ENCODE measurements at regions not wholly inside any gene's neighbourhood (a gene's known extent, or its start where the extent isn't known, plus 50 kb on each side); places are given as distances from the start of the nearest gene placed in this dataset.
"Not testable (repeated sequence)": the region's sequence is repeated elsewhere in the genome, so short reads cannot be mapped to it uniquely, and the experiment has no call there.

GRCh38 chr10:60469147-60469546, 79.5 kb upstream of the ANK3 start:
- H3K27me3 Mint-ChIP-seq (ENCODE audit: insufficient read depth, low read depth, poor library complexity); H3K9me2 ChIP-seq (ENCODE audit: insufficient read depth); H3K9me3 Mint-ChIP-seq; H3K4me3 ChIP-seq; H3K27me3 ChIP-seq (ENCODE audit: insufficient read depth); H2AFZ ChIP-seq; H3K27ac Mint-ChIP-seq; H3K36me3 ChIP-seq (ENCODE audit: insufficient read depth); H4K20me1 ChIP-seq (replicated peaks; ENCODE audit: insufficient read depth); H3K79me2 ChIP-seq (replicated peaks; ENCODE audit: insufficient read depth); H3K27ac ChIP-seq (ENCODE audit: low read depth); H3K4me1 Mint-ChIP-seq; H3K4me1 ChIP-seq (ENCODE audit: insufficient read depth); H3K4me2 ChIP-seq; DNase-seq (ENCODE audit: low spot score); H3K36me3 Mint-ChIP-seq (ENCODE audit: low read depth); ATAC-seq; H3F3A ChIP-seq (replicated peaks; ENCODE audit: low read depth); H3K4me3 Mint-ChIP-seq: not testable (repeated sequence)

DNA sequence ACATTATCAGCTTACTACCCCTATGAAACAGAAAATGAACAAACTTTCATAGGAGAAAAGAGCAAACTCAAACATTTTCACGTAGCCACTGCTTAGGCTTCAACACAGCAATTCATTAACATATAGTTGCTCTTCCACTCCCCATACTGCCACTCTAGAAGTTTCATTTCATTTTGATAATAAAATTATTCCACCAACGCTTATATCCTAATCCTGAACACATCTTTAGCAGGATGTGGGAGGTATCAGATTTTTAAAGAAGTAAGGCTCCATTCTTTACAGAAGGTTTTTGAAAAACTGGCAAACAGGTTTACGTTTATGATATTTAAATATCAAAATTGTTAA, 77.5 kb upstream of the ANK3 start:
- Histone ChIP-seq H3K4me1 (ENCODE audit: insufficient read depth) (no peaks in the 10 kb centered on the region), H3K4me2 (no peak overlapping the region)
- H3K27ac Mint-ChIP-seq = no peak overlapping the region
- no peak for TF ChIP-seq POLR2AphosphoS5 (IDR thresholded peaks at IDR 0.05; ENCODE audit: low read depth)
- TF ChIP-seq EZH2phosphoT487 (IDR thresholded peaks at IDR 0.05; ENCODE audit: unreplicated experiment) = no peak
- no peak for TF ChIP-seq CREB1 (CRISPR knock-in tag; IDR thresholded peaks at IDR 0.05; ENCODE audit: low read depth)
- no peak for TF ChIP-seq ZNF114 (CRISPR knock-in tag; IDR thresholded peaks at IDR 0.05)
- TF ChIP-seq STAT1 (IDR thresholded peaks at IDR 0.05; ENCODE audit: unreplicated experiment) = no peak
- no peak for TF ChIP-seq JUNB (IDR thresholded peaks at IDR 0.05; ENCODE audit: unreplicated experiment)
- no peak for TF ChIP-seq ZNF331 (CRISPR knock-in tag; IDR thresholded peaks at IDR 0.05; ENCODE audit: low read depth)
- TF ChIP-seq EZH2 (IDR thresholded peaks at IDR 0.05; ENCODE audit: low read depth, unreplicated experiment) = no peak
- no peak for TF ChIP-seq ETS1 (IDR thresholded peaks at IDR 0.05)
- no peak for TF ChIP-seq NANOG (IDR thresholded peaks at IDR 0.05; ENCODE audit: borderline replicate concordance)
- TF ChIP-seq, protein P1, sequence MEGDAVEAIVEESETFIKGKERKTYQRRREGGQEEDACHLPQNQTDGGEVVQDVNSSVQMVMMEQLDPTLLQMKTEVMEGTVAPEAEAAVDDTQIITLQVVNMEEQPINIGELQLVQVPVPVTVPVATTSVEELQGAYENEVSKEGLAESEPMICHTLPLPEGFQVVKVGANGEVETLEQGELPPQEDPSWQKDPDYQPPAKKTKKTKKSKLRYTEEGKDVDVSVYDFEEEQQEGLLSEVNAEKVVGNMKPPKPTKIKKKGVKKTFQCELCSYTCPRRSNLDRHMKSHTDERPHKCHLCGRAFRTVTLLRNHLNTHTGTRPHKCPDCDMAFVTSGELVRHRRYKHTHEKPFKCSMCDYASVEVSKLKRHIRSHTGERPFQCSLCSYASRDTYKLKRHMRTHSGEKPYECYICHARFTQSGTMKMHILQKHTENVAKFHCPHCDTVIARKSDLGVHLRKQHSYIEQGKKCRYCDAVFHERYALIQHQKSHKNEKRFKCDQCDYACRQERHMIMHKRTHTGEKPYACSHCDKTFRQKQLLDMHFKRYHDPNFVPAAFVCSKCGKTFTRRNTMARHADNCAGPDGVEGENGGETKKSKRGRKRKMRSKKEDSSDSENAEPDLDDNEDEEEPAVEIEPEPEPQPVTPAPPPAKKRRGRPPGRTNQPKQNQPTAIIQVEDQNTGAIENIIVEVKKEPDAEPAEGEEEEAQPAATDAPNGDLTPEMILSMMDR (conservative IDR thresholded peaks at IDR 0.05; ENCODE audit: low read depth in 2 of 2) = no peak
- no peak for TF ChIP-seq ZNF462 (CRISPR knock-in tag; IDR thresholded peaks at IDR 0.05)

More for the DNA sequence above, 77.5 kb upstream of the ANK3 start:
- Histone ChIP-seq H3F3A (replicated peaks; ENCODE audit: low read depth) (no peaks in the 10 kb centered on the region), H3K79me2 (replicated peaks; ENCODE audit: insufficient read depth) (no peaks in the 10 kb centered on the region), H3K4me3 (no peak overlapping the region), H3K9me2 (ENCODE audit: insufficient read depth) (no peaks in the 10 kb centered on the region), H3K36me3 (ENCODE audit: insufficient read depth) (no peaks in the 10 kb centered on the region), H3K27ac (ENCODE audit: low read depth) (no peak overlapping the region), H2AFZ (no peak overlapping the region), H3K27me3 (ENCODE audit: insufficient read depth) (no peaks in the 10 kb centered on the region), H4K20me1 (replicated peaks; ENCODE audit: insufficient read depth) (no peaks in the 10 kb centered on the region; the same call in 1 of the 2 replicates)
- Mint-ChIP-seq H3K36me3 (ENCODE audit: low read depth) (no peaks in the 10 kb centered on the region), H3K27me3 (ENCODE audit: insufficient read depth, low read depth, poor library complexity) (no peaks in the 10 kb centered on the region), H3K9me3 (no peaks in the 10 kb centered on the region), H3K4me3 (no peak overlapping the region), H3K4me1 (no peaks in the 10 kb centered on the region)
- DNase-seq (ENCODE audit: low spot score) (no peak), ATAC-seq (no peak)

Measured in GM23338 (cell line).